Tibial nerve (tissue), 4 donors: ENCODE measurements at regions not wholly inside any gene's neighbourhood (a gene's known extent, or its start where the extent isn't known, plus 50 kb on each side); places are given as distances from the start of the nearest gene placed in this dataset.

Experiments used
- CTCF ChIP-seq, 5 experiments: fragments of 200-600 bp in 3 of 5; fragments of 450-650 bp in 2 of 5; sonication (generic) in 3 of 5; IDR thresholded peaks; one replicate each; pipeline ENCODE4 v1.5.1; 2016 to 2019; ENCODE audit warnings: antibody characterized with exemption in 5 of 5, mild to moderate bottlenecking in 3 of 5, moderate library complexity in 2 of 5
- EP300 ChIP-seq, 2 donors: sonication (generic); formaldehyde crosslinking; IDR thresholded peaks; one replicate each; pipeline ENCODE4 v1.6.1; 2017; ENCODE audit warnings: antibody characterized with exemption in 2 of 2, mild to moderate bottlenecking in 1 of 2
- POLR2A ChIP-seq, 2 donors: fragments of 450-650 bp; IDR thresholded peaks; one replicate each; pipeline ENCODE4 v1.6.1; 2017; ENCODE audit warnings: antibody characterized with exemption in 2 of 2, mild to moderate bottlenecking in 2 of 2, moderate library complexity in 2 of 2

GRCh38 chr5:89320421-89321277, 437.7 kb upstream of the MEF2C start:
- TF ChIP-seq CTCF (IDR thresholded peaks at IDR 0.05) (no peak), POLR2A (IDR thresholded peaks at IDR 0.05) (no peak), EP300 (IDR thresholded peaks at IDR 0.05) (no peak)
